A673 (cell line): ENCODE measurements at regions not wholly inside any gene's neighbourhood (a gene's known extent, or its start where the extent isn't known, plus 50 kb on each side); places are given as distances from the start of the nearest gene placed in this dataset.
A peak's percentile ranks its signal among the peaks of the same experiment; 100 is the strongest.

Source experiments
- BruUV-seq: library from RNA; stranded (reverse); fragments of 400-500 nt; replicated peaks from 2 replicates; lab custom pipeline; 2021; lab: Mats Ljungman, UMichigan
- CTCF ChIA-PET: fragments of 300-600 bp; sonication (Branson Sonifier 250); formaldehyde crosslinking; loops from one replicate; lab custom pipeline; 2022; ENCODE audit warnings: antibody characterized with exemption; lab: Charles Lee
- POLR2A ChIA-PET: fragments of 300-600 bp; sonication (Branson Sonifier 250); formaldehyde crosslinking; loops from one replicate; lab custom pipeline; 2022; ENCODE audit warnings: antibody characterized with exemption; ENCODE audit not compliant: low non-redundant PET; lab: Charles Lee
- DNase-seq: peaks from one replicate; pipeline ENCODE4 v3.0.0-alpha.2; 2015; ENCODE audit warnings: low spot score
- H3K27ac ChIP-seq: fragments of 200-600 bp; sonication (generic); 2 replicates; pipeline ENCODE4 v1.5.1; 2016; ENCODE audit warnings: mixed run types, low read depth, mild to moderate bottlenecking, mixed read lengths, antibody characterized with exemption, low read length; ENCODE audit not compliant: poor library complexity, severe bottlenecking
- H3K27me3 ChIP-seq: fragments of 200-600 bp; sonication (generic); replicated peaks from 2 replicates; pipeline ENCODE4 v1.6.1; 2017; ENCODE audit warnings: mixed run types, low read depth, mild to moderate bottlenecking, mixed read lengths, antibody characterized with exemption, low read length; ENCODE audit not compliant: insufficient read depth, poor library complexity
- H3K36me3 ChIP-seq: fragments of 200-600 bp; sonication (generic); 2 replicates; pipeline ENCODE4 v1.6.1; 2016; ENCODE audit warnings: mixed run types, mild to moderate bottlenecking, mixed read lengths, antibody characterized with exemption, low read length; ENCODE audit not compliant: insufficient read depth, poor library complexity, severe bottlenecking
- H3K4me1 ChIP-seq: fragments of 200-600 bp; sonication (generic); 2 replicates; pipeline ENCODE4 v1.6.1; 2017; ENCODE audit warnings: mixed run types, mild to moderate bottlenecking, mixed read lengths, antibody characterized with exemption, low read length; ENCODE audit not compliant: insufficient read depth, poor library complexity, severe bottlenecking
- H3K4me3 ChIP-seq: fragments of 200-600 bp; sonication (generic); 2 replicates; pipeline ENCODE4 v1.5.1; 2016; ENCODE audit warnings: low read depth, mixed run types, mild to moderate bottlenecking, mixed read lengths, low read length; ENCODE audit not compliant: poor library complexity, severe bottlenecking
- H3K9me3 ChIP-seq: fragments of 200-600 bp; sonication (generic); 2 replicates; pipeline ENCODE4 v1.6.1; 2016; ENCODE audit warnings: mixed run types, low read depth, mild to moderate bottlenecking, mixed read lengths, antibody characterized with exemption, low read length; ENCODE audit not compliant: poor library complexity, severe bottlenecking
- EZH2 ChIP-seq: fragments of 200-600 bp; sonication (generic); IDR thresholded peaks from 2 replicates; pipeline ENCODE4 v1.6.1; 2017; ENCODE audit warnings: borderline replicate concordance, low read depth, mild to moderate bottlenecking, mixed read lengths, antibody characterized with exemption, low read length; ENCODE audit not compliant: poor library complexity, severe bottlenecking
- intact Hi-C: fragments of 100-400 bp; cut with micrococcal nuclease; formaldehyde crosslinking; loops from one replicate; pipeline ENCODE4 v1.10.0; 2022; ENCODE audit not compliant: unreplicated experiment
- TF ChIP-seq, protein P1 (sequence below): fragments of 300-800, 200-600 bp; sonication (generic); conservative IDR thresholded peaks from 2 replicates; pipeline ENCODE4 v1.5.1; 2017; ENCODE audit warnings: low read depth, mild to moderate bottlenecking, antibody characterized with exemption, low read length, moderate library complexity, mixed read lengths

DNA sequence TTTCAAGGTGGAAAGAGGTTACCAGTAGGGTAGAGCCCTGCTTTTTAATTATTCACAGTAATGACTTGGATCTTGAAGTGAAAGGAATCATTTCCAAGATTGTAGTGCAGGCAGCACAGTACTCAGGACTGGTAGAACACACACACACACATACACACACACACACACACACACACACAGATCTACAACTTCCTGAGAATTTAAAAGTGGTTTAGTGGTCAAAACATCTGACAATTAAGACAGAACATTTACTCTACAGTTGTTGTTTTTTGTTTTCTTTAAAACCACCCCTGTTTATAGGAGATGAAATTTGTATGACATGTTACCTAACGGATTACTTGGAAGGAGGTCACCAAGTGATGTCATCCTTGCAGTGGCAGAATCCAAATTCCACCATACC lies 146.7 kb upstream of the VRK2 start:
- no peaks in the 10 kb centered on the region for H3K36me3 ChIP-seq
- no peaks in the 10 kb centered on the region for H3K9me3 ChIP-seq
- ChIA-PET CTCF (no interaction called here), POLR2A (no interaction called here)
- no TSS peak for BruUV-seq
- TF ChIP-seq, protein P1, sequence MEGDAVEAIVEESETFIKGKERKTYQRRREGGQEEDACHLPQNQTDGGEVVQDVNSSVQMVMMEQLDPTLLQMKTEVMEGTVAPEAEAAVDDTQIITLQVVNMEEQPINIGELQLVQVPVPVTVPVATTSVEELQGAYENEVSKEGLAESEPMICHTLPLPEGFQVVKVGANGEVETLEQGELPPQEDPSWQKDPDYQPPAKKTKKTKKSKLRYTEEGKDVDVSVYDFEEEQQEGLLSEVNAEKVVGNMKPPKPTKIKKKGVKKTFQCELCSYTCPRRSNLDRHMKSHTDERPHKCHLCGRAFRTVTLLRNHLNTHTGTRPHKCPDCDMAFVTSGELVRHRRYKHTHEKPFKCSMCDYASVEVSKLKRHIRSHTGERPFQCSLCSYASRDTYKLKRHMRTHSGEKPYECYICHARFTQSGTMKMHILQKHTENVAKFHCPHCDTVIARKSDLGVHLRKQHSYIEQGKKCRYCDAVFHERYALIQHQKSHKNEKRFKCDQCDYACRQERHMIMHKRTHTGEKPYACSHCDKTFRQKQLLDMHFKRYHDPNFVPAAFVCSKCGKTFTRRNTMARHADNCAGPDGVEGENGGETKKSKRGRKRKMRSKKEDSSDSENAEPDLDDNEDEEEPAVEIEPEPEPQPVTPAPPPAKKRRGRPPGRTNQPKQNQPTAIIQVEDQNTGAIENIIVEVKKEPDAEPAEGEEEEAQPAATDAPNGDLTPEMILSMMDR: no peak
- TF ChIP-seq EZH2: no peak
- H3K4me3 ChIP-seq: no peak overlapping the region
- H3K27me3 ChIP-seq: no peaks in the 10 kb centered on the region
- DNase-seq: no peak
- no peaks in the 10 kb centered on the region for H3K4me1 ChIP-seq
- H3K27ac ChIP-seq: no peak overlapping the region
- intact Hi-C loops: loop anchor here (10.0 kb wide), 1 partner anchor 455 kb away; no protein-coding TSS in a partner anchor

DNA sequence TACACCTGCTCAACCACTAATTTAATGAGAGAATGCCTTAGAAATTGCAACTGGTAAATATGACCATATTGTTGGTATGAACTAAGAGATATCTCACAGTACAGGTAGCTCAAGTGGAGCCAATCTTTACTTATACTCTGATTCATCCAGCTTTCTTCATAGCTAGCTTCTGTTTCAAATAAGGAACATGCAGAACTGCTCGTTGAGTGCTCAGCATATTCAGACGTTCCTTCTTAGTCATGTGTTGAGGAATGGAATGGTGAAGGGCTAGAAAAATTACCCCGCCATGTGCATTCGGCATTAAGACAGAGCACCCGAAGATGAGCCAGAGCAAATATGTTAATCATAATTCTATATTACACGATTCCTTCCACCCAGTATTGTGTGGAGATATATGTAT lies 144.0 kb upstream of the VRK2 start:
- no TSS peak for BruUV-seq
- intact Hi-C loops: loop anchor here (10.0 kb wide), 1 partner anchor 452 kb away; no protein-coding TSS in a partner anchor
- no peak for TF ChIP-seq EZH2
- TF ChIP-seq, protein P1: no peak

DNA sequence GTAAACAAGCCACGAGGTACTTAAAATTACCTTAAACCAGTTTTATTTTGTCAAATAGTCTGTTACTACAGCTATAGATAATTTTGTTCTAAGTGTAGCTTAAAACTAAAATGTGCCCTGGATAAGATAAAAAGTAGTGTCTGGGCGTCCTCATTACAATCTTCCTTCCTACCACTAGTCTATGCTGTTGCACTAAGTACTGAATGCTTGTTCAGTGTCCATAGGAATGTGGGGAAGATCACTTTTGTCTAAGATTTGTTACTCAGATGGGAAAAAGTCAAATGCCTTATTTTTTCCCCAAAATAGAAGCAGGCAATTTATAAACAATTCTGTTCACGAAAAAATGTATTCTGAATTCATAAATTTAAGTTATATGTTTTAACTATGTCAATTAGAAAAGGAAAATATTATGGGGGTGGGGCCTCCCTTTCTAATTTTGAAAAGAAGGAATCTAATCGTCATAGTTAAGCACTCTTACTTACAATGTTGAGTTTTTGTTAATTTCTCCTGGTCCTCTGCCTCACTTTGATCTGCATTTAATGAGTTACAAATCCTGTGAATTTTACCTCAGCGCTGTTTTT lies 140.4 kb upstream of the VRK2 start:
- DNase-seq: peak; percentile 68
- TF ChIP-seq, protein P1: peak; percentile 80
- TF ChIP-seq EZH2: no peak
- no peaks in the 10 kb centered on the region for H3K9me3 ChIP-seq
- no peaks in the 10 kb centered on the region for H3K36me3 ChIP-seq
- BruUV-seq: no TSS peak
- H3K27ac ChIP-seq: no peak overlapping the region
- H3K4me3 ChIP-seq: no peak overlapping the region
- no peaks in the 10 kb centered on the region for H3K4me1 ChIP-seq
- CTCF ChIA-PET: interaction anchor here (0.6 kb wide), 2 partner anchors 335 to 542 kb away, joined by 3 to 10 read pairs; partner anchors contain the start of gene FANCL
- intact Hi-C loops: loop anchor here (1.0 to 10.0 kb wide), 5 partner anchors 149 to 776 kb away; no protein-coding TSS in a partner anchor
- POLR2A ChIA-PET: no interaction called here
- no peaks in the 10 kb centered on the region for H3K27me3 ChIP-seq

More for the DNA sequence above, 144.0 kb upstream of the VRK2 start:
- Histone ChIP-seq H3K27ac (no peak overlapping the region), H3K4me1 (no peaks in the 10 kb centered on the region), H3K27me3 (no peaks in the 10 kb centered on the region), H3K9me3 (no peaks in the 10 kb centered on the region), H3K4me3 (no peak overlapping the region), H3K36me3 (no peaks in the 10 kb centered on the region)
- DNase-seq: no peak
- POLR2A ChIA-PET: no interaction called here
- CTCF ChIA-PET: no interaction called here
